HG03135 (cell line): ENCODE measurements at regions not wholly inside any gene's neighbourhood (a gene's known extent, or its start where the extent isn't known, plus 50 kb on each side); places are given as distances from the start of the nearest gene placed in this dataset.

Experiments
- ATAC-seq: cut with Tn5 transposase; IDR thresholded peaks from one replicate; pipeline ENCODE4 v1.9.1; 2021; ENCODE audit warnings: mild to moderate bottlenecking, moderate library complexity; ENCODE audit not compliant: unreplicated experiment

- no peak for ATAC-seq
Observed at GRCh38 chr7:9186730-9187129, 753.3 kb downstream of the NXPH1 start.

- ATAC-seq, result no peak
Observed at GRCh38 chr7:9189703-9190102, 756.3 kb downstream of the NXPH1 start.

GRCh38 chr7:9192969-9193368 is 759.6 kb downstream of the NXPH1 start:
- no peak for ATAC-seq

GRCh38 chr7:9200626-9201025 is 767.2 kb downstream of the NXPH1 start:
- no peak for ATAC-seq

GRCh38 chr7:9201928-9202327 is 768.5 kb downstream of the NXPH1 start:
- no peak for ATAC-seq

- ATAC-seq, result no peak
Observed at GRCh38 chr7:9204571-9204970, 771.2 kb downstream of the NXPH1 start.

GRCh38 chr7:9210114-9210513 is 776.7 kb downstream of the NXPH1 start:
- no peak for ATAC-seq

- ATAC-seq, result no peak
Observed at GRCh38 chr7:9217204-9217603, 783.8 kb downstream of the NXPH1 start.

- ATAC-seq, result no peak
Observed at GRCh38 chr7:9226500-9226899, 793.1 kb downstream of the NXPH1 start.

- ATAC-seq, result no peak
Observed at GRCh38 chr7:9231630-9232121, 798.3 kb downstream of the NXPH1 start.

- no peak for ATAC-seq
Observed at GRCh38 chr7:9240001-9240400, 806.6 kb downstream of the NXPH1 start.

- no peak for ATAC-seq
Observed at GRCh38 chr7:9241826-9242225, 808.4 kb downstream of the NXPH1 start.

- ATAC-seq, result no peak
Observed at GRCh38 chr7:9242636-9243035, 809.2 kb downstream of the NXPH1 start.

GRCh38 chr7:9250876-9251275 is 817.5 kb downstream of the NXPH1 start:
- no peak for ATAC-seq

- no peak for ATAC-seq
Observed at GRCh38 chr7:9264395-9264794, 831.0 kb downstream of the NXPH1 start.

- ATAC-seq, result no peak
Observed at GRCh38 chr7:9280088-9280487, 846.7 kb downstream of the NXPH1 start.

- ATAC-seq, result no peak
Observed at GRCh38 chr7:9283246-9283645, 849.8 kb downstream of the NXPH1 start.

GRCh38 chr7:9302436-9302835 is 869.0 kb downstream of the NXPH1 start:
- ATAC-seq, result no peak

GRCh38 chr7:9307131-9307530 is 873.7 kb downstream of the NXPH1 start:
- ATAC-seq, result no peak

- no peak for ATAC-seq
Observed at GRCh38 chr7:9324513-9324912, 891.1 kb downstream of the NXPH1 start.

- ATAC-seq, result no peak
Observed at GRCh38 chr7:9328296-9328695, 894.9 kb downstream of the NXPH1 start.

- ATAC-seq, result no peak
Observed at GRCh38 chr7:9349625-9350024, 916.2 kb downstream of the NXPH1 start.

- ATAC-seq, result no peak
Observed at GRCh38 chr7:9391221-9391620, 957.8 kb downstream of the NXPH1 start.

- no peak for ATAC-seq
Observed at GRCh38 chr7:9391984-9392383, 958.6 kb downstream of the NXPH1 start.
